Smooth muscle cell (in vitro differentiated cells): ENCODE measurements at regions not wholly inside any gene's neighbourhood (a gene's known extent, or its start where the extent isn't known, plus 50 kb on each side); places are given as distances from the start of the nearest gene placed in this dataset.
A peak's percentile ranks its signal among the peaks of the same experiment; 100 is the strongest.

Source experiments
- DNase-seq: peaks from one replicate; lab custom pipeline; 2025; ENCODE audit not compliant: unreplicated experiment; lab: John Stamatoyannopoulos, UW
- H2AFZ ChIP-seq: fragments of 200-600 bp; sonication (generic); 2 replicates; pipeline ENCODE4 v1.6.0; 2016; ENCODE audit warnings: antibody characterized with exemption, low read depth, mild to moderate bottlenecking
- H3F3A ChIP-seq: fragments of 200-600 bp; sonication (generic); 2 replicates; pipeline ENCODE4 v1.6.0; 2017; ENCODE audit warnings: antibody characterized with exemption, low read depth
- H3K27ac ChIP-seq: fragments of 200-600 bp; sonication (generic); 2 replicates; pipeline ENCODE4 v1.5.1; 2016; ENCODE audit warnings: low read depth, mild to moderate bottlenecking
- H3K27me3 ChIP-seq: fragments of 200-600 bp; sonication (generic); 2 replicates; pipeline ENCODE4 v1.6.1; 2016; ENCODE audit warnings: low read depth, mild to moderate bottlenecking
- H3K36me3 ChIP-seq: fragments of 200-600 bp; sonication (generic); 2 replicates; pipeline ENCODE4 v1.5.1; 2016; ENCODE audit warnings: low read depth
- H3K4me1 ChIP-seq: fragments of 200-600 bp; sonication (generic); 2 replicates; pipeline ENCODE4 v1.5.1; 2016; ENCODE audit warnings: low read depth
- H3K4me2 ChIP-seq: fragments of 200-600 bp; sonication (generic); 2 replicates; pipeline ENCODE4 v1.6.0; 2016; ENCODE audit warnings: mild to moderate bottlenecking
- H3K4me3 ChIP-seq: fragments of 200-600 bp; sonication (generic); 2 replicates; pipeline ENCODE4 v1.5.1; 2016; ENCODE audit warnings: mild to moderate bottlenecking
- H3K79me2 ChIP-seq: fragments of 200-600 bp; sonication (generic); 2 replicates; pipeline ENCODE4 v1.6.0; 2016; ENCODE audit warnings: low read depth, mild to moderate bottlenecking
- H3K9ac ChIP-seq: fragments of 200-600 bp; sonication (generic); 2 replicates; pipeline ENCODE4 v1.6.0; 2016; ENCODE audit warnings: low read depth
- H3K9me3 ChIP-seq: fragments of 200-600 bp; sonication (generic); replicated peaks from 2 replicates; pipeline ENCODE4 v1.5.1; 2016; ENCODE audit warnings: low read depth
- H4K20me1 ChIP-seq: fragments of 200-600 bp; sonication (generic); 2 replicates; pipeline ENCODE4 v1.6.0; 2016; ENCODE audit warnings: low read depth
- CTCF ChIP-seq: fragments of 200-600 bp; sonication (generic); IDR thresholded peaks from 2 replicates; pipeline ENCODE4 v1.5.1; 2017; ENCODE audit warnings: borderline replicate concordance, mild to moderate bottlenecking, antibody characterized with exemption; ENCODE audit not compliant: insufficient read depth, poor library complexity, severe bottlenecking
- WGBS: methylation state at CpG from one replicate; pipeline ENCODE4 v1.1.7; 2016; ENCODE audit warnings: low lambda C conversion rate; 5-methylcytosine and 5-hydroxymethylcytosine counted together

DNA sequence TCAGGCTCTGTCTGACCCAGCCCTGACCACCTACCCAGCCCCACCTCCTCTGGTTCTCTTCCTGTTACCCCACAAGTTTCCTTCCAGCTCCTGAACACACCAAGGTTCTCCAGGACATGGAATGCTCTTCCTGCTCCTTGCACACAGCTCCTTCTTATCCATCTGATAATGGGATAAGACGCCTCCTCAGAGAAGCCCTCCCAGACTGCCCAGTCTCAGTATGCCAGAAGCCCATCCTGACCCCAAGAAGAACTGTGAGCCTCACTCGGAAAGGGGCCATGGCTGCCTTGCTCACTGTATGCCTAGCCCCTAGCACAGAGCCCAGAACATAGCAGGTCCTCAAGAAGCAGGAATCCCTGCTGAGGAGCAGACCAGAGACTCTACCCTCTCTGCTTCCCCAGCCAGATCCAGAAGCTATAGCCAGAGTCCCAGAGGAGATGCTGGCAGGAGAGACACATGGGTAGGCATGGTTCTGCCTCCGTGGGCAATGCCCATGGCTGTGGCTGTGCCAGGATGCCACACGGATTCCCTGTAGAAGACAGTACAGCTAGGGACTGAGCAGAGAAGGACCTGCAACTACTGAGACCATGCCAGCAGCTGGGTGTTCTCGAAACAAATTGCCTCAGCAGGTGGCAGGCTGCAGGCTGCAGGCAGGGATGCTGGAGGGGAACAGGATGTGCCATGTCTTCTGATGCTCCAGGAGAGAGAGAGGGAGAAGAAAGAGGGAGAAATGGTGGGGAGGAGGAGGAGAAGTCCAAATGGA lies 74.0 kb upstream of the LINGO1 start:
- Histone ChIP-seq H3K9ac (no peak overlapping the region), H3K27ac (no peak overlapping the region), H3K4me1 (no peaks in the 10 kb centered on the region), H3K4me2 (no peak overlapping the region), H4K20me1 (no peaks in the 10 kb centered on the region), H2AFZ (no peak overlapping the region), H3K4me3 (no peak overlapping the region), H3K36me3 (no peaks in the 10 kb centered on the region), H3K79me2 (no peaks in the 10 kb centered on the region), H3F3A (no peaks in the 10 kb centered on the region), H3K27me3 (peaks cover 3% of the 10 kb centered on the region), H3K9me3 (no peaks in the 10 kb centered on the region)
- 80% methylated on average over 5 of the region's 5 CpGs for WGBS
- no peak for DNase-seq
- TF ChIP-seq CTCF, result no peak

GRCh38 chr15:77702211-77702957 lies 69.7 kb upstream of the LINGO1 start:
- H2AFZ ChIP-seq, result no peak overlapping the region
- peak; percentile 2 for DNase-seq
- H3K27ac ChIP-seq, result no peak overlapping the region
- no peaks in the 10 kb centered on the region for H3K79me2 ChIP-seq
- TF ChIP-seq CTCF, result no peak
- no peak overlapping the region for H3K4me3 ChIP-seq
- H3K9ac ChIP-seq, result no peak overlapping the region
- no peak overlapping the region for H3K4me2 ChIP-seq
- H4K20me1 ChIP-seq, result no peaks in the 10 kb centered on the region
- no peaks in the 10 kb centered on the region for H3F3A ChIP-seq
- no peaks in the 10 kb centered on the region for H3K9me3 ChIP-seq
- WGBS, result 27% methylated on average over 5 of the region's 5 CpGs
- H3K36me3 ChIP-seq, result no peaks in the 10 kb centered on the region
- peaks cover 3% of the 10 kb centered on the region for H3K27me3 ChIP-seq
- H3K4me1 ChIP-seq, result no peaks in the 10 kb centered on the region

GRCh38 chr15:77698481-77698880 lies 65.8 kb upstream of the LINGO1 start:
- Histone ChIP-seq H3K4me1 (no peaks in the 10 kb centered on the region), H3K9ac (no peak overlapping the region), H3K4me2 (no peak overlapping the region), H3K36me3 (no peaks in the 10 kb centered on the region), H2AFZ (no peak overlapping the region), H3F3A (no peaks in the 10 kb centered on the region), H4K20me1 (no peaks in the 10 kb centered on the region), H3K27ac (no peak overlapping the region), H3K4me3 (no peak overlapping the region), H3K9me3 (no peaks in the 10 kb centered on the region), H3K27me3 (no peaks in the 10 kb centered on the region), H3K79me2 (no peaks in the 10 kb centered on the region)
- TF ChIP-seq CTCF, result no peak
- DNase-seq, result no peak
- WGBS, result 81% methylated on average over 10 of the region's 10 CpGs
